GM19463 (cell line): ENCODE measurements at regions not wholly inside any gene's neighbourhood (a gene's known extent, or its start where the extent isn't known, plus 50 kb on each side); places are given as distances from the start of the nearest gene placed in this dataset.

Experiments used
- ATAC-seq: cut with Tn5 transposase; IDR thresholded peaks from one replicate; pipeline ENCODE4 v1.9.1; 2021; ENCODE audit warnings: mild to moderate bottlenecking, moderate library complexity; ENCODE audit not compliant: unreplicated experiment

- ATAC-seq, result no peak
Measured at GRCh38 chr12:67829896-67830295, 159.4 kb upstream of the IFNG-AS1 start.

DNA sequence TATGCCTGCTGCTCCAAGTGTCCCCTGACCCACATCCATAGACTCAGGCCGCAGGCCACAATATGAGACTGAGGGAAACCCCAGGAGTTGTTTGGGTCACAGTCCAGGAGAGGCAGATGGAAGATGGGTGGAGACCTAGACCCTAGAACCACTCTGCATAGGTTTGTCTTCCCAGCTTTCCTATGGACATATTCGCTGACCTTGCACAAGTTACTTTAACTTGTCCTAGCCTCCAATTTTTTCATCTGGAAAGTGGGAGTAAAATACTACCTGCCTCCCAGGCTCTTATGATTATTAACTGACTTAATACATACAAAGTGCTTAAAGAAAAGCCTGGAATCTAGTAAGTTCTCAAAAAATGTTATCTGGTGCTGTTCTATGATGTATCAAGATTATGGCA, 157.1 kb upstream of the IFNG-AS1 start:
- ATAC-seq, result no peak

GRCh38 chr12:67833602-67834001, 155.6 kb upstream of the IFNG-AS1 start:
- no peak for ATAC-seq

DNA sequence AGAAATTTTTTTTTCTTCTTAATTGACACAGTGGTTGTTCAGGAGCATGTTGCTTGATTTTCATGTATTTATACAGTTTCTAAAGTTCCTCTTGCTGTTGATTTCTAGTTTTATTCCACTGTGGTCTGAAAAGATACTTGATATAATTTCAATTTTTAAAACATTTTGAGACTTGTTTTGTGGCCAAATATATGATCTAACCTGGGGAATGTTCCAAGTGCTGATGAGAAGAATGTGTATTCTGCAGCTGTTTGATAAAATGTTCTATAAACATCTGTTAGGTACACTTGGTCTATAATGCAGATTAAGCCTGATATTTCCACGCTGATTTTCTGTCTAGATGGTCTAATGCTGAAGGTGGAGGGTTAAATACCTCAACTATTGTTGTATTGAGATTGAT, 151.4 kb upstream of the IFNG-AS1 start:
- ATAC-seq, result no peak

DNA sequence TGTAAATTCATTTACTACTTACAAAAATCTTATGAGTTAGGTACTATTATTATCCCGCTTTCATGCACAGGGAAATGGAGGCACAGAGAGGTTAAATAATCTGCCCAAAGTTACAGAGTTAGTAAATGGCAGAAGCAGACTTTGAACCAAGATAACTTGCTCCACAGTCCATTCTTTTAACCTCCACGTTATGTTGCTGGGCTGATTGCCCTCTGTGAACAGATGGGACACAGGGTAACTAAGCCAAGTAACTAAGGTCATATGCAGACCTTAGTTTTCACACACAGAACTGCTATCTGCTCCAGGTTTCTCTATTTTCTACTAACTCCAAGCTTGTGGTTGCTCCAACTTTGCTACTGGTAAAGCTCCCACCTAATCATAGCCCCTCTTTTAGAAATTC, 147.1 kb upstream of the IFNG-AS1 start:
- no peak for ATAC-seq

DNA sequence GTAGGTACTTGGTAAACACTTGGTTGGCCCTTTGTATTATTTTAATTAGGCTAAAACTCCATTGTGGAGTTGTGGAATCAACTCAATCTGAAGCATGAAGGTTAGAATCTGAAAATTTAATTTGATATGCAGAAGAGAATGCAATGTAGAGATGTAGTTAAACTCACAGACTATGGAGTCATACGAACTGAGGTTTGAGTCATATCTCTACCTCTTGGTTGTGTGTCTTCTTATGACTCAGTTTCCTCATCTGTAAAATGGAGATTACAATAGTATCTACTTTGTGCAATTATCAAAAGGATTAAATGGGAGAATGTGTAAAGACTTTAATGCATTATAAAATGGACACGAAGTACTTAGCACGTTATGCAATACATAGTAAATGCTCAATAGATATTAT, 146.0 kb upstream of the IFNG-AS1 start:
- no peak for ATAC-seq

- no peak for ATAC-seq
Measured at GRCh38 chr12:67852701-67853100, 136.5 kb upstream of the IFNG-AS1 start.

DNA sequence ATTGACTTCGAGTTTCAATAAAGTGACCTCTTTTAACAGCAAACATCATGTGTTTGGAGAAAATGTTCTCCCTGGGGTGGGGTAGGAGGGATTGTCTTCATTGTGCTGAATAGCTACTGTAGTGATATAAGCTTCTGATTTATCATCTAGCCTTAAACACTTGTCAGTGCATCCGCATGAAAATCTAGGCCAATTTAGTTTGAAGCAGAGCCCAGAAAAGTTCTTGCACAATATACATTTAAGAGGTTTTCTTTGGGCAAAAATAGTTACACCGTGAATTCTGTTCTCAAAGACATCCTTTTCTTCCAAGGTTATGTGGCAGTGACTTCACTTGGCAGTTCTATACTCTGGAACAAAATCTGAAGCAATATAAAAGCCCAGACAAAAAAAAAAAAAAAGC, 136.0 kb upstream of the IFNG-AS1 start:
- no peak for ATAC-seq

GRCh38 chr12:67854351-67854750, 134.9 kb upstream of the IFNG-AS1 start:
- ATAC-seq, result no peak

DNA sequence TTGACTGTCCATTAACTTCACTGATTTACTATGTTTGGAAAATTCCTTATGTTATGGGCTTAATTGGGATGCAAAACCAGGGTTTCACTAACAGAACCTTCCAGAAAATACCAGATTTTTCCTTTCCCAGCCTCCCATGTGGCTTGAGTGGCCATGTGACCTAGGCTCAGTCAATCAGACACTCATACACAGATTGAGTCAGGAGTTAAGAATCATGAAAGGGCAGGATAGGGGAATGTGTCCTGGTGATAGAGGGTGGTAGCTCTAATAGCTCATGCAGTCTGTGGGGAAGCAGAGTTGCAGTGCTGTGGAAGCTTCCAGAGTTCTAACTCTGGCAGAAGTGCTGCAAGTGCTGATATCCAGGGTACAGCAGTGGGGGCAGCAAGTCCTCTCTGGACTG, 134.1 kb upstream of the IFNG-AS1 start:
- ATAC-seq, result no peak

GRCh38 chr12:67871231-67871630, 118.0 kb upstream of the IFNG-AS1 start:
- no peak for ATAC-seq

DNA sequence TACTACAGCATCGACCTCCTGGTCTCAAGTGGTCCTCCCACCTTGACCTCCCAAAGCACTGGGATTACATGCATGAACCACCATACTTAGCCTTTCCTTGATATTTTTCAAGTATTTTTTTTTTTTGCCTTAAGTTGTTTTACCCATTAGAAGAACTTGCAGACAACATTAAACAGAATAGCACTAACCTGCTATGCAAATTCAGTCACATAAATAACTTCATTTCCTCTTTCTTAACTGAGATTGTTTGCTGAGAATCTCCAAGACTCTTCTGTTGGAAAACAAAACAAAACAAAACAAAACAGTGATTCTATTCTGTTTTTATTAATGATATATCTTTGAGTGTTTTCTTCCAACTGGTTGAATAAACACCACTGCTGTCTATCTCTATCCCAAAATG, 115.9 kb upstream of the IFNG-AS1 start:
- ATAC-seq, result no peak

- ATAC-seq, result no peak
Measured at GRCh38 chr12:67876305-67876915, 112.8 kb upstream of the IFNG-AS1 start.

- no peak for ATAC-seq
Measured at GRCh38 chr12:67877727-67878126, 111.5 kb upstream of the IFNG-AS1 start.

DNA sequence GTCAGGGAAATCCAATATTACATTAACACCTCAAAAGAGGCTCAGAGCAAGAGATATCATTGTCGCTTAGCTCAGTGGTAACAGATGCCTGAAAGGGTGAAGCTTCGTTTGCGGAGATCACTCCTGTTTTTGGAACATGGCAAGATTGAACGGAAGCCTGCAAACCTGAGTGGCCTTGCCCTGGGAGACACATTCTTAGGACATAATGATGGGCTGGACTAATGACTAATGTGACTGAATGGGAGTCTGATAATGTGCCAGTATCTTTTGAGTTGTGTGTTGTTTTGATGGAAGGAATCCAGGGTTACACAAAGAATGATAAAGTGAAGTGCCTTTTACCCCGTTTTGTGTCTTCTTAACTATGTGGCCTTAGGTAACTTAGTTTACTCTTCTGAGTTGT, 109.3 kb upstream of the IFNG-AS1 start:
- no peak for ATAC-seq

DNA sequence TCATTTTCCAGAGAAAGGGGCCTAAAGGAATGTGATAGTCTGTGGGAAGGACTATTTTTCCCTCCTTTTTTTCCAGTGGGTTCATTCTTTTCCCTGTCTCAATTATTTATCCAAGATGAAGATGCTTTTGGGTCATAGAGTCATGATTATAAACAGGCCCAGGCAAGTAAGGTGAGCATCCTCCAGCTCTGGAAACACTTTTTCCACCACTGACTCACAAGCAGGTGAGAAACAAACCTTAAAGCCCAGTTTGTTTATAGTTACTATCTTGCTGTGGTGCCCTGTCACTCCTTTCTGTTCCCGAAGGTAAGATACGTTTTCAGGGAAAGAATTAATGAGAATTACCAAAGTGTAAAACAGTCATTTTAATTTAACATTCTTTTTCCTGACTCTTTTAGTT, 107.7 kb upstream of the IFNG-AS1 start:
- ATAC-seq, result no peak

DNA sequence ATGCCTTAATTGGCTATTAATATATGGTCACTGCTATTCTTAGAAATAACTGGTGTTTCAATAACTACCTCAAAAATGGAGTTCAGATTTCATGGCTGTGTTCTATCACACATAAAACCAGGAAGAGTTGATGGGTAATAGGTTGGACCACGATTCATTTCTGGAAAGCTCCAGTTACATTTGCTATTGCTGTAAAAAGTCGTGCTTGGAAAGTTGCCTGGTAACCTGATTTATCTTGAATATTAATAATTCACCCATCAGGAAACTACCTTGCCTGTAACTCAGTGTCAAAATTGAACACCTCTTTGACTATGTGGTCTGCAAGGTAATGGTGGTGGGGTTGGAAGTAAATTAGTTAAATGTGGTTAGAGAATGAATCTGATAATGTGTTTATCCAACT, 104.7 kb upstream of the IFNG-AS1 start:
- no peak for ATAC-seq

GRCh38 chr12:67885375-67886169, 103.7 kb upstream of the IFNG-AS1 start:
- ATAC-seq, result no peak

- no peak for ATAC-seq
Measured at GRCh38 chr12:67887065-67887464, 102.2 kb upstream of the IFNG-AS1 start.

DNA sequence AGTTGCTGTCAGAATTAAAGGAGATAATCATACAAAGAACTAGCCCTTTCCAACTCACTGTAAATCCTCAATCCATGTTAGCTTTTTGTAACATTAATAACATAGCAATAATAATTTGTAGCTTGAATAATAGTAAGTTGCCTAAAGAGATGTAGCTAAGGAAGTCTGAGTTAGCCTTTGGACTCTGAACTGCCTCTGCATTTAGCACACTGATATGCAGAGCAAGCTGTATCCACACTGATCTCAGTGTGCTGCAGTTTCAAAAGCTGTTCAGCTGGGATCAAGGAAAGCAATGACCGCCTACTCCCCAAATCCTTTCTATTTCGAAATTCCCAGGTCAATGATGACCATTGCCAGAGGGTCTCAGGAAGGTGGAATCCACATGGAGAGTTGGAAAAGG, 99.3 kb upstream of the IFNG-AS1 start:
- no peak for ATAC-seq

DNA sequence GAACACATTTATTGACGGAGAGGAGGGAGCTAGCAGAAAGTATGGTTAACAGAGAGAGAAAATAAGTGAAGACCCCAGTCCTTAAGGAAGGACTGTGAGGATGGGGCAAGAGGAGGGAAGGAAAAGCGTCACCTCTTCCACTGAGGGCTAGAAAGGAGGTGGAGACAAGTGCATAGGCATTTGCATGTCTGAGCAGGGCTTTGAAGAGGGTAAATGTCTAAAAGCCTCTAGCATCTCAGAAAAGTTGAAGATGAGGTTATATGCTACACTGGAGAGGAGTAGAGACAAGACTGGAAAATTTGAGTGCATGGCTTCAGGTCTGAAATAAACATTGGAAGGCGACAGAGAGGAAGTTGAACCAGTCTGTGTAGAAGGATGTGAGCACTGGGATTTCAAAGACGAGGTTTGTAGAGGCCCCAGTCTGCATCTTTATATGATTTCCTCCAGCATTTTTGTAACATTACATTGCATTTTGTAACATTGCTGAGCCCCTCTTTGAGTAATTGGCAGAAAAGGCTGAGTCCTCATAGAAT, 98.5 kb upstream of the IFNG-AS1 start:
- no peak for ATAC-seq

DNA sequence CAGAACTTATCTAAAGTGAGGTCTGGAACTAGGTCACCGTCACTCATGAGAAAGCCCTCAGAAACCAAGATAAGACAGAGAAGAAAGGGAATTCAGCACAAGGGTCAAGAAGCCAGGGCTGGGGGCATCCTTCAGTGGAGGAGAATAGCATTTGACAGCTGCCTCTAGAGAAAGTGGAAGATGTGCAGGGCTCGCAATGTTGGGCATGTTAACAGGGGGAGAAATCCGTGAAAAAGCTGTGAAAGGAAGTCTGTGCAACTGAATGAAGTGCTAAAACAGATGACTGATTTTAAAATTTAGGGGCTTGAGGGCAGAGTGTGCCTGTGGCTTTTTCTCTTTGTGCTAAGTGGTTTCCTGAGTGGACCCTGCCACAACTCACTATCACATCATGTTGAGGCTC, 97.7 kb upstream of the IFNG-AS1 start:
- no peak for ATAC-seq
